OCI-LY7 (cell line): ENCODE measurements at regions not wholly inside any gene's neighbourhood (a gene's known extent, or its start where the extent isn't known, plus 50 kb on each side); places are given as distances from the start of the nearest gene placed in this dataset.

Source experiments
- BruUV-seq: library from RNA; stranded (reverse); fragments of 400-500 nt; replicated peaks from 2 replicates; lab custom pipeline; 2021; lab: Mats Ljungman, UMichigan
- CTCF ChIA-PET: fragments of 300-600 bp; sonication (Branson Sonifier 250); formaldehyde crosslinking; loops from one replicate; lab custom pipeline; 2022; ENCODE audit warnings: antibody characterized with exemption; ENCODE audit not compliant: unreplicated experiment; lab: Charles Lee
- POLR2A ChIA-PET: fragments of 300-600 bp; sonication (Branson Sonifier 250); formaldehyde crosslinking; loops from one replicate; lab custom pipeline; 2022; ENCODE audit warnings: antibody characterized with exemption; lab: Charles Lee
- DNase-seq: peaks from one replicate; pipeline ENCODE4 v3.0.0-alpha.2; 2015; ENCODE audit warnings: low spot score
- H2AFZ ChIP-seq: fragments of 200-600 bp; sonication (generic), shearing (Covaris generic); 2 replicates; pipeline ENCODE4 v1.6.1; 2014; ENCODE audit warnings: mild to moderate bottlenecking, antibody characterized with exemption, low read length, moderate library complexity
- H3K27ac ChIP-seq: fragments of 200-600 bp; sonication (generic); 2 replicates; pipeline ENCODE4 v1.5.1; 2014; ENCODE audit warnings: mixed run types, low read depth, mild to moderate bottlenecking, moderate library complexity, low read length, inconsistent platforms; ENCODE audit not compliant: poor library complexity, severe bottlenecking
- H3K36me3 ChIP-seq: fragments of 200-600 bp; sonication (generic); 2 replicates; pipeline ENCODE4 v1.6.1; 2014; ENCODE audit warnings: mild to moderate bottlenecking, antibody characterized with exemption, low read length, moderate library complexity, mixed read lengths; ENCODE audit not compliant: insufficient read depth
- H3K4me1 ChIP-seq: fragments of 200-600 bp; sonication (generic); 2 replicates; pipeline ENCODE4 v1.5.1; 2014; ENCODE audit warnings: mild to moderate bottlenecking, low read length; ENCODE audit not compliant: insufficient read depth, poor library complexity, severe bottlenecking
- H3K4me2 ChIP-seq: fragments of 200-600 bp; sonication (generic); 2 replicates; pipeline ENCODE4 v1.6.1; 2014; ENCODE audit warnings: mild to moderate bottlenecking, low read length
- H3K4me3 ChIP-seq: fragments of 200-600 bp; sonication (generic); 2 replicates; pipeline ENCODE4 v1.5.1; 2014; ENCODE audit warnings: mild to moderate bottlenecking, low read depth, low read length; ENCODE audit not compliant: poor library complexity, severe bottlenecking
- H3K79me2 ChIP-seq: fragments of 200-600 bp; sonication (generic); 2 replicates; pipeline ENCODE4 v1.6.1; 2016; ENCODE audit warnings: low read depth, mild to moderate bottlenecking, low read length, moderate library complexity, mixed read lengths; ENCODE audit not compliant: insufficient read depth
- H3K9me2 ChIP-seq: fragments of 200-600 bp; sonication (generic); 2 replicates; pipeline ENCODE4 v1.6.1; 2016; ENCODE audit warnings: mild to moderate bottlenecking, low read length, mixed read lengths; ENCODE audit not compliant: insufficient read depth
- H3K9me3 ChIP-seq: fragments of 200-600 bp; sonication (generic); 2 replicates; pipeline ENCODE4 v1.6.1; 2014; ENCODE audit warnings: mild to moderate bottlenecking, mixed run types, low read length, mixed read lengths
- H4K20me1 ChIP-seq: fragments of 200-600 bp; sonication (generic); 2 replicates; pipeline ENCODE4 v1.6.1; 2014; ENCODE audit warnings: mild to moderate bottlenecking, antibody characterized with exemption, low read length, moderate library complexity, mixed read lengths; ENCODE audit not compliant: insufficient read depth
- EZH2phosphoT487 ChIP-seq: fragments of 200-600 bp; sonication (generic); IDR thresholded peaks from 2 replicates; pipeline ENCODE4 v1.6.1; 2018; ENCODE audit warnings: low read depth, borderline replicate concordance, mild to moderate bottlenecking, mixed run types, antibody characterized with exemption, low read length, moderate library complexity, mixed read lengths
- intact Hi-C: fragments of 100-400 bp; cut with micrococcal nuclease; formaldehyde crosslinking; loops from one replicate; pipeline ENCODE4 v1.10.0; 2022; ENCODE audit not compliant: unreplicated experiment
- TF ChIP-seq, protein P1 (sequence below): fragments of 200-600 bp; sonication (generic); conservative IDR thresholded peaks from 2 replicates; pipeline ENCODE4 v1.5.1; 2014; ENCODE audit warnings: mild to moderate bottlenecking, antibody characterized with exemption, low read length, moderate library complexity, mixed read lengths

DNA sequence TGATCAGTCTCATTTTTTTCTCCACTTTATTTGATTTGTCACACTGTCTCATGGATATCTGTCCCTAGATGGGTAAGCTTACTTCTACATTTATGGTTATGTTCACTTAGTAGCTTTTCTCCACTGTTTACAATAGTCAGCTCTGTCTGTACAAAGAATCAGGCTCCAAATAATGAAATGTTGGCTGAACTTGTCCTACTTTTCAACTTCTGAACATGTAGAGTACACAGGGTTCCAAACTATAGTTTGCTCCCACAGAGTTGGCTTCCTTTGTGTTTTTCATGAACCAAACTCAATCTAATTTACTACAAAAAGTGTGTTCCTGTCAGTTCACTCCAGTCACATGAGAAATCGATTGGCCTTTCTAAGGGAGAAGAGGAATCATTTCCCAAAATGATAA lies 175.0 kb downstream of the CCDC71L start:
- CTCF ChIA-PET, result no interaction called here
- no peaks in the 10 kb centered on the region for H3K4me1 ChIP-seq
- intact Hi-C loops, result no loop called here

GRCh38 chr7:106485031-106485551 lies 175.9 kb downstream of the CCDC71L start:
- Histone ChIP-seq H3K4me3 (no peak overlapping the region), H3K4me1 (no peaks in the 10 kb centered on the region), H3K9me2 (no peaks in the 10 kb centered on the region), H3K4me2 (no peak overlapping the region), H3K27ac (no peak overlapping the region), H2AFZ (no peak overlapping the region), H3K36me3 (no peaks in the 10 kb centered on the region), H3K79me2 (no peaks in the 10 kb centered on the region), H3K9me3 (no peaks in the 10 kb centered on the region), H4K20me1 (no peaks in the 10 kb centered on the region)
- no peak for TF ChIP-seq EZH2phosphoT487
- TF ChIP-seq, protein P1, sequence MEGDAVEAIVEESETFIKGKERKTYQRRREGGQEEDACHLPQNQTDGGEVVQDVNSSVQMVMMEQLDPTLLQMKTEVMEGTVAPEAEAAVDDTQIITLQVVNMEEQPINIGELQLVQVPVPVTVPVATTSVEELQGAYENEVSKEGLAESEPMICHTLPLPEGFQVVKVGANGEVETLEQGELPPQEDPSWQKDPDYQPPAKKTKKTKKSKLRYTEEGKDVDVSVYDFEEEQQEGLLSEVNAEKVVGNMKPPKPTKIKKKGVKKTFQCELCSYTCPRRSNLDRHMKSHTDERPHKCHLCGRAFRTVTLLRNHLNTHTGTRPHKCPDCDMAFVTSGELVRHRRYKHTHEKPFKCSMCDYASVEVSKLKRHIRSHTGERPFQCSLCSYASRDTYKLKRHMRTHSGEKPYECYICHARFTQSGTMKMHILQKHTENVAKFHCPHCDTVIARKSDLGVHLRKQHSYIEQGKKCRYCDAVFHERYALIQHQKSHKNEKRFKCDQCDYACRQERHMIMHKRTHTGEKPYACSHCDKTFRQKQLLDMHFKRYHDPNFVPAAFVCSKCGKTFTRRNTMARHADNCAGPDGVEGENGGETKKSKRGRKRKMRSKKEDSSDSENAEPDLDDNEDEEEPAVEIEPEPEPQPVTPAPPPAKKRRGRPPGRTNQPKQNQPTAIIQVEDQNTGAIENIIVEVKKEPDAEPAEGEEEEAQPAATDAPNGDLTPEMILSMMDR, result no peak
- ChIA-PET POLR2A (interaction anchor here (0.5 to 0.7 kb wide), 2 partner anchors 70 to 712 kb away, joined by 3 read pairs; no protein-coding TSS in a partner anchor), CTCF (no interaction called here)
- BruUV-seq, result no TSS peak
- DNase-seq, result no peak
- intact Hi-C loops, result no loop called here

More for the DNA sequence above, 175.0 kb downstream of the CCDC71L start:
- H2AFZ ChIP-seq, result no peak overlapping the region
- no peak for DNase-seq
- BruUV-seq, result no TSS peak
- no peak overlapping the region for H3K4me2 ChIP-seq
- no peak overlapping the region for H3K4me3 ChIP-seq
- no peaks in the 10 kb centered on the region for H4K20me1 ChIP-seq
- H3K9me3 ChIP-seq, result no peaks in the 10 kb centered on the region
- TF ChIP-seq, protein P1, result no peak
- no peak for TF ChIP-seq EZH2phosphoT487
- H3K27ac ChIP-seq, result no peak overlapping the region
- no peaks in the 10 kb centered on the region for H3K36me3 ChIP-seq
- H3K79me2 ChIP-seq, result no peaks in the 10 kb centered on the region
- no peaks in the 10 kb centered on the region for H3K9me2 ChIP-seq
- POLR2A ChIA-PET, result no interaction called here

DNA sequence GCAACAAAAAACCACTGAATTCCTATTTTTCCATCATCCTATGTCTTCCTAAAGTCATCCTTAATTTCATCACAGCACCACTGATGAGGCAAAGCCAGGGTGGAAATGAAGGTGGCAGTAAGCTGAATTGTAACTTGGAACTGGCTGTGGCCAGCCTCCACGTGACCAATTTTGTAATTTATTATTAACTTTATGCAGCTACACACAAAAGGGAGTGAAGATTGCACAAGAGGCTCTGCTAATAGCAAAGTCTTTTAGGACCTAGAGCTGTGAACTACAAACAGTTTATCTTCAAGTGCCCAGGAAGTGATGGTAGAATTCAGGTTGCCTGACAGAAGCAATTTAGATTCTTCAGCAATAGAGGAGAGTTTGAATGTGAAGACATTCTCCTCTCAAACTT lies 176.4 kb downstream of the CCDC71L start:
- H3K27ac ChIP-seq, result no peak overlapping the region
- H3K9me2 ChIP-seq, result no peaks in the 10 kb centered on the region
- TF ChIP-seq, protein P1, result no peak
- TF ChIP-seq EZH2phosphoT487, result no peak
- BruUV-seq, result no TSS peak
- DNase-seq, result no peak
- H2AFZ ChIP-seq, result no peak overlapping the region
- ChIA-PET CTCF (no interaction called here), POLR2A (interaction anchor here (0.7 to 1.0 kb wide), 2 partner anchors 29 to 69 kb away, joined by 3 read pairs; no protein-coding TSS in a partner anchor)
- H3K9me3 ChIP-seq, result no peaks in the 10 kb centered on the region
- no peak overlapping the region for H3K4me2 ChIP-seq
- H4K20me1 ChIP-seq, result no peaks in the 10 kb centered on the region
- intact Hi-C loops, result no loop called here
- no peak overlapping the region for H3K4me3 ChIP-seq
- H3K79me2 ChIP-seq, result no peaks in the 10 kb centered on the region
- no peaks in the 10 kb centered on the region for H3K36me3 ChIP-seq
- H3K4me1 ChIP-seq, result no peaks in the 10 kb centered on the region
